ENCODE measurements at regions not wholly inside any gene's neighbourhood (a gene's known extent, or its start where the extent isn't known, plus 50 kb on each side); places are given as distances from the start of the nearest gene placed in this dataset.

GRCh38 chr20:21836346-21836745 lies 130.9 kb downstream of the PAX1 start:
- Mint-ChIP-seq H3K4me1 (peaks cover 2 to 5% of the 10 kb centered on the region in 2 experiments; a peak in 1 of 4 replicates), H3K9me3 (no peaks in the 10 kb centered on the region), H3K4me3 (no peak overlapping the region), H3K36me3 (ENCODE audit: insufficient read depth in 1 of 3, low read depth in 3 of 3) (no peaks in the 10 kb centered on the region), H3K27me3 (ENCODE audit: low read depth) (peaks cover 5% of the 10 kb centered on the region; the same call in 1 of the 2 replicates), H3K27ac (no peak overlapping the region)
- Histone ChIP-seq H2AK5ac (ENCODE audit: insufficient read length, low read length) (no peak overlapping the region), H3K56ac (ENCODE audit: insufficient read length, low read depth, low read length) (no peak overlapping the region), H2BK20ac (ENCODE audit: low read depth, low read length, poor library complexity, severe bottlenecking) (no peak overlapping the region), H3K9ac (ENCODE audit: extremely low read depth, insufficient read length, low read length) (no peak overlapping the region), H2BK15ac (ENCODE audit: low read depth, low read length) (no peak overlapping the region), H3K79me2 (ENCODE audit: insufficient read depth, low read length) (no peaks in the 10 kb centered on the region), H3K27ac (ENCODE audit: insufficient read length, low read depth, low read length) (no peak overlapping the region), H2BK120ac (ENCODE audit: low read depth, low read length, poor library complexity, severe bottlenecking) (no peak overlapping the region), H4K91ac (ENCODE audit: insufficient read length, low read depth, low read length) (no peak overlapping the region), H3K4me1 (ENCODE audit: insufficient read depth, low read length) (no peaks in the 10 kb centered on the region), H3K18ac (ENCODE audit: insufficient read length, low read depth, low read length) (no peak overlapping the region), H3K14ac (ENCODE audit: insufficient read depth, low read length) (no peak overlapping the region), H3K9me3 (ENCODE audit: control insufficient read depth, low read depth, low read length) (no peaks in the 10 kb centered on the region), H4K5ac (ENCODE audit: insufficient read length, low read depth, low read length) (no peak overlapping the region), H3K79me1 (ENCODE audit: insufficient read depth, low read depth, low read length, poor library complexity, severe bottlenecking) (no peaks in the 10 kb centered on the region), H4K20me1 (ENCODE audit: control insufficient read depth, insufficient read depth, insufficient read length) (no peaks in the 10 kb centered on the region), H3K23ac (ENCODE audit: insufficient read length, low read depth, low read length) (no peak overlapping the region), H2BK5ac (ENCODE audit: insufficient read length, low read length) (no peak overlapping the region), H3K4ac (ENCODE audit: low read depth, low read length) (no peak overlapping the region), H3K4me2 (ENCODE audit: insufficient read depth, insufficient read length, low read length) (no peak overlapping the region), H2BK12ac (ENCODE audit: insufficient read length, low read depth, low read length) (no peak overlapping the region), H3K23me2 (ENCODE audit: insufficient read length, low read depth, low read length, poor library complexity, severe bottlenecking) (no peaks in the 10 kb centered on the region), H3T11ph (ENCODE audit: low read length) (no peak overlapping the region), H4K8ac (replicated peaks; ENCODE audit: insufficient read length, low read depth, low read length) (no peak overlapping the region), H3K27me3 (ENCODE audit: insufficient read depth, low read length) (no peaks in the 10 kb centered on the region), H2AFZ (ENCODE audit: low read length) (no peak overlapping the region)
- no peak for DNase-seq
- TF ChIP-seq, protein P1, sequence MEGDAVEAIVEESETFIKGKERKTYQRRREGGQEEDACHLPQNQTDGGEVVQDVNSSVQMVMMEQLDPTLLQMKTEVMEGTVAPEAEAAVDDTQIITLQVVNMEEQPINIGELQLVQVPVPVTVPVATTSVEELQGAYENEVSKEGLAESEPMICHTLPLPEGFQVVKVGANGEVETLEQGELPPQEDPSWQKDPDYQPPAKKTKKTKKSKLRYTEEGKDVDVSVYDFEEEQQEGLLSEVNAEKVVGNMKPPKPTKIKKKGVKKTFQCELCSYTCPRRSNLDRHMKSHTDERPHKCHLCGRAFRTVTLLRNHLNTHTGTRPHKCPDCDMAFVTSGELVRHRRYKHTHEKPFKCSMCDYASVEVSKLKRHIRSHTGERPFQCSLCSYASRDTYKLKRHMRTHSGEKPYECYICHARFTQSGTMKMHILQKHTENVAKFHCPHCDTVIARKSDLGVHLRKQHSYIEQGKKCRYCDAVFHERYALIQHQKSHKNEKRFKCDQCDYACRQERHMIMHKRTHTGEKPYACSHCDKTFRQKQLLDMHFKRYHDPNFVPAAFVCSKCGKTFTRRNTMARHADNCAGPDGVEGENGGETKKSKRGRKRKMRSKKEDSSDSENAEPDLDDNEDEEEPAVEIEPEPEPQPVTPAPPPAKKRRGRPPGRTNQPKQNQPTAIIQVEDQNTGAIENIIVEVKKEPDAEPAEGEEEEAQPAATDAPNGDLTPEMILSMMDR (conservative IDR thresholded peaks at IDR 0.05), result no peak
- WGBS (ENCODE audit: extremely low coverage, insufficient read length, low lambda C conversion rate), result no CpG with 5 or more reads among the region's 1 CpG

All from H9 (cell line).